HEK293 (cell line): ENCODE measurements at regions not wholly inside any gene's neighbourhood (a gene's known extent, or its start where the extent isn't known, plus 50 kb on each side); places are given as distances from the start of the nearest gene placed in this dataset.

ENCODE experiments used
- CTCF ChIA-PET: fragments of 350-600 bp; formaldehyde crosslinking; extraction: SDS; loops from one replicate; lab custom pipeline; 2021; ENCODE audit warnings: antibody characterized with exemption; lab: Yijun Ruan, JAX
- POLR2A ChIA-PET: fragments of 300-600 bp; formaldehyde crosslinking; extraction: SDS; loops from one replicate; lab custom pipeline; 2020; ENCODE audit warnings: antibody characterized with exemption, inconsistent platforms; lab: Yijun Ruan, JAX
- H3K27ac ChIP-seq: fragments of 200-500 bp; sonication (Bioruptor generic); 2 replicates; pipeline ENCODE4 v1.5.1; 2014; ENCODE audit warnings: low read depth, low read length, control low read depth, inconsistent platforms; ENCODE audit errors: extremely low read depth
- H3K36me3 ChIP-seq, 2 experiments: fragments of 200-500 bp in 1 of 2; sonication (Bioruptor generic) in 1 of 2; 1 replicate in 1 of 2; 2 replicates in 1 of 2; pipeline ENCODE4 v1.5.1; 2014 to 2017; ENCODE audit warnings: inconsistent platforms in 2 of 2, low read length in 2 of 2; ENCODE audit not compliant: control insufficient read depth in 2 of 2, insufficient read depth in 1 of 2
- H3K4me1 ChIP-seq: fragments of 200-500 bp; sonication (Bioruptor generic); 2 replicates; pipeline ENCODE4 v1.5.1; 2014; ENCODE audit warnings: mild to moderate bottlenecking, low read length, inconsistent platforms; ENCODE audit not compliant: control insufficient read depth, insufficient read depth
- H3K4me3 ChIP-seq: 2 replicates; pipeline ENCODE4 v1.5.1; 2011; ENCODE audit warnings: low read depth, mild to moderate bottlenecking, control low read depth, low read length, moderate library complexity
- H3K9me3 ChIP-seq: fragments of 200-500 bp; sonication (Bioruptor generic); 2 replicates; pipeline ENCODE4 v1.5.1; 2014; ENCODE audit warnings: low read depth, low read length, inconsistent platforms; ENCODE audit not compliant: control insufficient read depth, insufficient read depth
- KLF1 ChIP-seq: fragments of 450-650 bp; formaldehyde crosslinking; IDR thresholded peaks from 2 replicates; pipeline ENCODE4 v1.5.1; 2016; ENCODE audit warnings: missing biosample characterization, missing genetic modification characterization
- KLF8 ChIP-seq: fragments of 450-650 bp; formaldehyde crosslinking; IDR thresholded peaks from 2 replicates; pipeline ENCODE4 v1.5.1; 2016; ENCODE audit warnings: missing biosample characterization, missing genetic modification characterization
- PRDM4 ChIP-seq: fragments of 450-650 bp; formaldehyde crosslinking; IDR thresholded peaks from 2 replicates; pipeline ENCODE4 v1.5.1; 2017; ENCODE audit warnings: missing biosample characterization, missing genetic modification characterization
- SP2 ChIP-seq: fragments of 450-650 bp; formaldehyde crosslinking; IDR thresholded peaks from 2 replicates; pipeline ENCODE4 v1.5.1; 2016; ENCODE audit warnings: missing biosample characterization, missing genetic modification characterization
- SP3 ChIP-seq: fragments of 450-650 bp; formaldehyde crosslinking; IDR thresholded peaks from 2 replicates; pipeline ENCODE4 v1.5.1; 2016; ENCODE audit warnings: missing biosample characterization, missing genetic modification characterization
- TCF7L2 ChIP-seq: IDR thresholded peaks from 2 replicates; pipeline ENCODE4 v1.6.1; 2011; ENCODE audit warnings: low read depth, mild to moderate bottlenecking, inconsistent platforms, low read length, moderate library complexity, borderline replicate concordance
- ZBTB1 ChIP-seq: fragments of 450-650 bp; formaldehyde crosslinking; IDR thresholded peaks from 2 replicates; pipeline ENCODE4 v1.5.1; 2016; ENCODE audit warnings: missing biosample characterization, missing genetic modification characterization
- ZFP3 ChIP-seq: fragments of 450-650 bp; formaldehyde crosslinking; IDR thresholded peaks from 2 replicates; pipeline ENCODE4 v1.5.1; 2016; ENCODE audit warnings: low read depth, missing biosample characterization, missing genetic modification characterization
- ZFP41 ChIP-seq: fragments of 450-650 bp; formaldehyde crosslinking; IDR thresholded peaks from 2 replicates; pipeline ENCODE4 v1.5.1; 2016; ENCODE audit warnings: missing biosample characterization, missing genetic modification characterization, borderline replicate concordance
- ZNF138 ChIP-seq: fragments of 450-650 bp; formaldehyde crosslinking; IDR thresholded peaks from 2 replicates; pipeline ENCODE4 v1.5.1; 2016; ENCODE audit warnings: missing biosample characterization, missing genetic modification characterization, borderline replicate concordance
- ZNF221 ChIP-seq: fragments of 450-650 bp; formaldehyde crosslinking; IDR thresholded peaks from 2 replicates; pipeline ENCODE4 v1.5.1; 2017; ENCODE audit warnings: missing biosample characterization, missing genetic modification characterization, borderline replicate concordance
- ZNF280D ChIP-seq: fragments of 450-650 bp; formaldehyde crosslinking; IDR thresholded peaks from 2 replicates; pipeline ENCODE4 v1.5.1; 2016; ENCODE audit warnings: missing biosample characterization, missing genetic modification characterization
- ZNF366 ChIP-seq: fragments of 450-650 bp; formaldehyde crosslinking; conservative IDR thresholded peaks from 2 replicates; pipeline ENCODE4 v1.5.1; 2016; ENCODE audit warnings: missing biosample characterization, missing genetic modification characterization
- ZNF391 ChIP-seq: fragments of 450-650 bp; formaldehyde crosslinking; IDR thresholded peaks from 2 replicates; pipeline ENCODE4 v1.5.1; 2016; ENCODE audit warnings: low read depth, missing biosample characterization, missing genetic modification characterization, borderline replicate concordance
- ZNF521 ChIP-seq: fragments of 450-650 bp; formaldehyde crosslinking; IDR thresholded peaks from 2 replicates; pipeline ENCODE4 v1.5.1; 2017; ENCODE audit warnings: missing biosample characterization, mild to moderate bottlenecking, missing genetic modification characterization
- ZNF558 ChIP-seq: fragments of 450-650 bp; formaldehyde crosslinking; IDR thresholded peaks from 2 replicates; pipeline ENCODE4 v1.5.1; 2016; ENCODE audit warnings: missing biosample characterization, missing genetic modification characterization
- ZNF600 ChIP-seq: fragments of 450-650 bp; formaldehyde crosslinking; IDR thresholded peaks from 2 replicates; pipeline ENCODE4 v1.5.1; 2016; ENCODE audit warnings: missing biosample characterization, missing genetic modification characterization
- ZNF621 ChIP-seq: fragments of 450-650 bp; formaldehyde crosslinking; IDR thresholded peaks from 2 replicates; pipeline ENCODE4 v1.5.1; 2017; ENCODE audit warnings: missing biosample characterization, missing genetic modification characterization
- ZNF677 ChIP-seq: fragments of 450-650 bp; IDR thresholded peaks from 2 replicates; pipeline ENCODE4 v1.5.0; 2018; ENCODE audit warnings: missing biosample characterization, mild to moderate bottlenecking, missing genetic modification characterization, moderate library complexity
- ZNF747 ChIP-seq: fragments of 450-650 bp; formaldehyde crosslinking; IDR thresholded peaks from 2 replicates; pipeline ENCODE4 v1.5.1; 2016; ENCODE audit warnings: missing biosample characterization, missing genetic modification characterization
- ZNF768 ChIP-seq: fragments of 450-650 bp; formaldehyde crosslinking; IDR thresholded peaks from 2 replicates; pipeline ENCODE4 v1.5.1; 2018; ENCODE audit warnings: missing biosample characterization, mild to moderate bottlenecking, missing genetic modification characterization
- ZNF837 ChIP-seq: fragments of 450-650 bp; formaldehyde crosslinking; IDR thresholded peaks from 2 replicates; pipeline ENCODE4 v1.5.1; 2016; ENCODE audit warnings: missing biosample characterization, missing genetic modification characterization
- TF ChIP-seq, protein P1 (sequence below): fragments of 450-650 bp; formaldehyde crosslinking; IDR thresholded peaks from 2 replicates; pipeline ENCODE4 v1.5.1; 2016; ENCODE audit warnings: missing biosample characterization, missing genetic modification characterization
- TF ChIP-seq, protein P2 (sequence below): fragments of 450-650 bp; formaldehyde crosslinking; IDR thresholded peaks from 2 replicates; pipeline ENCODE4 v1.5.1; 2016; ENCODE audit warnings: missing biosample characterization, missing genetic modification characterization, low read depth
- TF ChIP-seq, protein P3 (sequence below): fragments of 450-650 bp; formaldehyde crosslinking; IDR thresholded peaks from 2 replicates; pipeline ENCODE4 v1.5.1; 2016; ENCODE audit warnings: missing biosample characterization, missing genetic modification characterization

DNA sequence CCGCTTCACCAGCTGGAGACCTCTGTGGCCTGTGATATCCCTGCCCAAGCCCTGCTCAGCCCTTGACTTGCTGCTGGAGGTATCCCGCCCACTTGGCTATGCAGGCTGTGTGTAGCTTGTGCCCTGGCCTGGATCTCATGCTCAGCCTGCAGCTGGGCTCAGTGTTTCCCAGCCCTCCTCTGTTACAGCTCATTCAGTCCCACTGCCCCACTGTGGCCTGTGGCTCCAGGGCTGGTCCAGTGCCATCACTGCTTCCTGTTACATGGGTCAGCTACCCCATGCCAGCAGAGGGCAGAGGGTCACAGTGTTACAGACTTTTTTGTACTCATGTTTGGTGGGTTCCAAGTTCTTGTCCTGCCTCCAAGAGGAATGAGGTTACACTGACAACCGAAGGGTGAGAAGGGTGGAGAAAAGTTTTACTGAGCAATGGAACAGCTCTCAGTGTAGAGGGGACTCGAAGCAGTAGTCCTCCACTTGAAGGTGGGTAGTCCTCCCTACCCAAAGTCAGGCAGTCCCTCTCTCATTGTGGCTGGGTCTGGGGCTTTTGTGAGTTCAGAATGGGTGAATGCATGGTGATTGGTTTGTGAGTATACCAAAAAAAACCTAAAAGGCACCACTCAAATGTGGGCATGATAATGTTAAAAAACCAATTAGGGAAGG lies 100.4 kb downstream of the ANKRD7 start (continued):
- TF ChIP-seq ZNF138 (tag by site-specific recombination) (no peak), ZNF521 (tag by site-specific recombination) (no peak), ZNF558 (no peak), TCF7L2 (no peak), ZNF768 (tag by site-specific recombination) (no peak), ZNF621 (tag by site-specific recombination) (no peak)

GRCh38 chr7:118325450-118325808 lies 100.9 kb downstream of the ANKRD7 start:
- ChIA-PET CTCF (interaction anchor here (0.6 kb wide), 1 partner anchor 266 kb away, joined by 3 read pairs; no protein-coding TSS in a partner anchor), POLR2A (no interaction called here)
- Histone ChIP-seq H3K27ac (no peak overlapping the region), H3K4me1 (no peaks in the 10 kb centered on the region), H3K36me3 (no peaks in the 10 kb centered on the region), H3K4me3 (no peak overlapping the region)
- TF ChIP-seq ZNF366 (tag by site-specific recombination) (no peak), ZNF280D (tag by site-specific recombination) (no peak), ZBTB1 (tag by site-specific recombination) (no peak), ZNF600 (tag by site-specific recombination) (no peak), ZNF677 (no peak), ZFP41 (no peak), KLF1 (tag by site-specific recombination) (no peak), SP2 (tag by site-specific recombination) (no peak), ZNF221 (no peak), KLF8 (no peak), SP3 (no peak), PRDM4 (tag by site-specific recombination) (no peak), ZFP3 (tag by site-specific recombination) (no peak), ZNF391 (tag by site-specific recombination) (no peak), ZNF768 (tag by site-specific recombination) (no peak), ZNF747 (no peak), ZNF837 (tag by site-specific recombination) (no peak)
- TF ChIP-seq, protein P1, sequence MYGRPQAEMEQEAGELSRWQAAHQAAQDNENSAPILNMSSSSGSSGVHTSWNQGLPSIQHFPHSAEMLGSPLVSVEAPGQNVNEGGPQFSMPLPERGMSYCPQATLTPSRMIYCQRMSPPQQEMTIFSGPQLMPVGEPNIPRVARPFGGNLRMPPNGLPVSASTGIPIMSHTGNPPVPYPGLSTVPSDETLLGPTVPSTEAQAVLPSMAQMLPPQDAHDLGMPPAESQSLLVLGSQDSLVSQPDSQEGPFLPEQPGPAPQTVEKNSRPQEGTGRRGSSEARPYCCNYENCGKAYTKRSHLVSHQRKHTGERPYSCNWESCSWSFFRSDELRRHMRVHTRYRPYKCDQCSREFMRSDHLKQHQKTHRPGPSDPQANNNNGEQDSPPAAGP (tag by site-specific recombination) = no peak
- TF ChIP-seq, protein P2, sequence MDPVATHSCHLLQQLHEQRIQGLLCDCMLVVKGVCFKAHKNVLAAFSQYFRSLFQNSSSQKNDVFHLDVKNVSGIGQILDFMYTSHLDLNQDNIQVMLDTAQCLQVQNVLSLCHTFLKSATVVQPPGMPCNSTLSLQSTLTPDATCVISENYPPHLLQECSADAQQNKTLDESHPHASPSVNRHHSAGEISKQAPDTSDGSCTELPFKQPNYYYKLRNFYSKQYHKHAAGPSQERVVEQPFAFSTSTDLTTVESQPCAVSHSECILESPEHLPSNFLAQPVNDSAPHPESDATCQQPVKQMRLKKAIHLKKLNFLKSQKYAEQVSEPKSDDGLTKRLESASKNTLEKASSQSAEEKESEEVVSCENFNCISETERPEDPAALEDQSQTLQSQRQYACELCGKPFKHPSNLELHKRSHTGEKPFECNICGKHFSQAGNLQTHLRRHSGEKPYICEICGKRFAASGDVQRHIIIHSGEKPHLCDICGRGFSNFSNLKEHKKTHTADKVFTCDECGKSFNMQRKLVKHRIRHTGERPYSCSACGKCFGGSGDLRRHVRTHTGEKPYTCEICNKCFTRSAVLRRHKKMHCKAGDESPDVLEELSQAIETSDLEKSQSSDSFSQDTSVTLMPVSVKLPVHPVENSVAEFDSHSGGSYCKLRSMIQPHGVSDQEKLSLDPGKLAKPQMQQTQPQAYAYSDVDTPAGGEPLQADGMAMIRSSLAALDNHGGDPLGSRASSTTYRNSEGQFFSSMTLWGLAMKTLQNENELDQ (tag by site-specific recombination) = no peak
- TF ChIP-seq, protein P3, sequence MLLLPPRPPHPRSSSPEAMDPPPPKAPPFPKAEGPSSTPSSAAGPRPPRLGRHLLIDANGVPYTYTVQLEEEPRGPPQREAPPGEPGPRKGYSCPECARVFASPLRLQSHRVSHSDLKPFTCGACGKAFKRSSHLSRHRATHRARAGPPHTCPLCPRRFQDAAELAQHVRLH (tag by site-specific recombination) = no peak
- TF ChIP-seq, all 188 proteins: peak for 0
- H3K9me3 ChIP-seq = no peaks in the 10 kb centered on the region
